ENCODE measurements at regions not wholly inside any gene's neighbourhood (a gene's known extent, or its start where the extent isn't known, plus 50 kb on each side); places are given as distances from the start of the nearest gene placed in this dataset.
A peak's percentile ranks its signal among the peaks of the same experiment; 100 is the strongest.

GRCh38 chr7:138237995-138238394 is 161.7 kb downstream of the AKR1D1 start:
- DNase-seq (ENCODE audit: low read depth) (no peak), FAIRE-seq (no peak)
- no peak for TF ChIP-seq CTCF (IDR thresholded peaks at IDR 0.05; ENCODE audit: insufficient read depth, low read length, severe bottlenecking)
- no peaks in the 10 kb centered on the region for H3K36me3 ChIP-seq (ENCODE audit: control insufficient read depth, insufficient read depth, low read length)
- no peak overlapping the region for H3K4me3 ChIP-seq (ENCODE audit: low read depth, low read length)
- no peaks in the 10 kb centered on the region for H3K27me3 ChIP-seq (ENCODE audit: control insufficient read depth, insufficient read depth, low read length)

GRCh38 chr7:138238734-138239659 is 162.7 kb downstream of the AKR1D1 start:
- no peak for TF ChIP-seq CTCF (IDR thresholded peaks at IDR 0.05; ENCODE audit: insufficient read depth, low read length, severe bottlenecking)
- peak; percentile 37 for DNase-seq (ENCODE audit: low read depth)
- Histone ChIP-seq H3K36me3 (ENCODE audit: control insufficient read depth, insufficient read depth, low read length) (no peaks in the 10 kb centered on the region), H3K4me3 (ENCODE audit: low read depth, low read length) (no peak overlapping the region), H3K27me3 (ENCODE audit: control insufficient read depth, insufficient read depth, low read length) (no peaks in the 10 kb centered on the region)
- FAIRE-seq = no peak

- H3K27me3 ChIP-seq (ENCODE audit: control insufficient read depth, insufficient read depth, low read length) = no peaks in the 10 kb centered on the region
- TF ChIP-seq CTCF (IDR thresholded peaks at IDR 0.05; ENCODE audit: insufficient read depth, low read length, severe bottlenecking) = no peak
- no peak overlapping the region for H3K4me3 ChIP-seq (ENCODE audit: low read depth, low read length)
- FAIRE-seq (no peak), DNase-seq (ENCODE audit: low read depth) (peak; percentile 14)
- H3K36me3 ChIP-seq (ENCODE audit: control insufficient read depth, insufficient read depth, low read length) = no peaks in the 10 kb centered on the region
Measured at GRCh38 chr7:138243430-138243829, 167.2 kb downstream of the AKR1D1 start.

DNA sequence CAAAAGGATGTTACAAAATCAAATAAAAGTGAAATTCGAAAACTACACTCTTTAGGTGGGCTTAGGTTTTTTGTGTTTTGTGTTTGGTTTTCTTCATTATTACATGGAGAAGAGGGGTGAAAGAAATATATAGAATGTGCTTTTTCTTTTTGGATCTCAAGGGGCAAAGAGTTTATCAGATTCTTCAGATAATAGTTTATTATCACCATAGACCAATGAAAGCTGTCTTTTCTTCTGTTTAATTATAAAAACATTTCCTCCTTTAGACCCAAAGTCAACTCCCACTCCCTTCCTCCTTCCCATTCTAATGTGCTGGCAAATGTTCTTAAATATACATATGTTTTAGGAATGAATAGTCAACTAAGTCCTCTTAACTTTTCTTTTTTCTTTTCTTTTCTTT is 167.6 kb downstream of the AKR1D1 start:
- DNase-seq (ENCODE audit: low read depth) (no peak), FAIRE-seq (no peak)
- H3K36me3 ChIP-seq (ENCODE audit: control insufficient read depth, insufficient read depth, low read length) = no peaks in the 10 kb centered on the region
- TF ChIP-seq CTCF (IDR thresholded peaks at IDR 0.05; ENCODE audit: insufficient read depth, low read length, severe bottlenecking) = no peak
- no peak overlapping the region for H3K4me3 ChIP-seq (ENCODE audit: low read depth, low read length)
- no peaks in the 10 kb centered on the region for H3K27me3 ChIP-seq (ENCODE audit: control insufficient read depth, insufficient read depth, low read length)

- Histone ChIP-seq H3K4me3 (ENCODE audit: low read depth, low read length) (no peak overlapping the region), H3K36me3 (ENCODE audit: control insufficient read depth, insufficient read depth, low read length) (no peaks in the 10 kb centered on the region), H3K27me3 (ENCODE audit: control insufficient read depth, insufficient read depth, low read length) (no peaks in the 10 kb centered on the region)
- no peak for TF ChIP-seq CTCF (IDR thresholded peaks at IDR 0.05; ENCODE audit: insufficient read depth, low read length, severe bottlenecking)
- FAIRE-seq (no peak), DNase-seq (ENCODE audit: low read depth) (no peak)
Measured at GRCh38 chr7:138244606-138245005, 168.3 kb downstream of the AKR1D1 start.
